ENCODE measurements at regions not wholly inside any gene's neighbourhood (a gene's known extent, or its start where the extent isn't known, plus 50 kb on each side); places are given as distances from the start of the nearest gene placed in this dataset.
"Not testable (repeated sequence)": the region's sequence is repeated elsewhere in the genome, so short reads cannot be mapped to it uniquely, and the experiment has no call there.

DNA sequence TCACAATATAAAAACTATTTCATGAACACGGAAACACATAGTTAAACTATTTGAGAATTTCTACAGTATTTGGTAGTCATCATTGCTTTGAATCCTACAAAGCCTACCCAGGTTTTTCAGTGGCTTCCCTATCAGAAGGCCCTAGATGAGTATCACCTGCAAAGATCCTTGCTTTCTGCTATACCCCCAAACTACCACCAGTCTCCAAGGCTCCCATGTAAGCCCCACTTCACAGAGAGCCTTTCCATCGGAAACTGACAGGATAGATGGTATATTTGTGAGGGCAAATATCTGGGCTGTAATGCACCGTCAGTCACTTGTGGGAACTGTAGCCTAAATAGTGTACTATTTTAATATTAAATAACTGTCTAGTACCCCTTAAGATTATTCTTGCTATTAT lies 674.3 kb downstream of the BRINP3 start:
- no peaks in the 10 kb centered on the region for H3K27me3 ChIP-seq (ENCODE audit: control insufficient read depth, insufficient read depth, low read length)
- no peak overlapping the region for H3K9ac ChIP-seq (ENCODE audit: low read depth, low read length)
- no peaks in the 10 kb centered on the region for H3K36me3 ChIP-seq (ENCODE audit: insufficient read depth, low read length)
- no peaks in the 10 kb centered on the region for H3K9me3 ChIP-seq (replicated peaks; ENCODE audit: low read length)
- no peak overlapping the region for H3K4me2 ChIP-seq (ENCODE audit: low read length)
- H3K4me3 ChIP-seq (ENCODE audit: low read length): no peak overlapping the region
- H3K4me1 ChIP-seq (ENCODE audit: control insufficient read depth, insufficient read depth, low read length): no peaks in the 10 kb centered on the region

DNA sequence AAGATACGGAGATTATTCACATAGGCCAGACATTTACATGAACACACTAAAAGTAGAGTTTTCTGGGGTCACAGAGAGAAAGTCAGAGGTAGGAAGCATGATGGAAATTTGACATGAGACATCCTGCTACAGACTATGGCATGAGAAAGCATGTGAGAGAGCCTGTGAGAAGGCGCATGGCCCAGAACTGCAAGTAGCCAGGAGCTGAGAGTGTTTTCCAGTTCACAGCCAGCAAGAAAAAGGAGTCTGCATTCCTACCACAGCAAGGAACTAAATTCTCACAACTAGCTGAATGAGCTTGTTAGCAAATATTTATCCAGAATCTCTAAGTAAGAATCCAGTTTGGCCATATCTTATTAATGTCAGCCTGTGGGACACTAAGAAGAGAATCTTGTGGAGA lies 673.3 kb downstream of the BRINP3 start:
- H3K4me2 ChIP-seq (ENCODE audit: low read length): no peak overlapping the region
- no peaks in the 10 kb centered on the region for H3K9me3 ChIP-seq (replicated peaks; ENCODE audit: low read length)
- H3K36me3 ChIP-seq (ENCODE audit: insufficient read depth, low read length): no peaks in the 10 kb centered on the region
- H3K9ac ChIP-seq (ENCODE audit: low read depth, low read length): no peak overlapping the region
- no peaks in the 10 kb centered on the region for H3K27me3 ChIP-seq (ENCODE audit: control insufficient read depth, insufficient read depth, low read length)
- H3K4me1 ChIP-seq (ENCODE audit: control insufficient read depth, insufficient read depth, low read length): no peaks in the 10 kb centered on the region
- no peak overlapping the region for H3K4me3 ChIP-seq (ENCODE audit: low read length)

GRCh38 chr1:189805735-189806134 lies 671.9 kb downstream of the BRINP3 start:
- no peaks in the 10 kb centered on the region for H3K36me3 ChIP-seq (ENCODE audit: insufficient read depth, low read length)
- H3K4me2 ChIP-seq (ENCODE audit: low read length): no peak overlapping the region
- no peak overlapping the region for H3K9ac ChIP-seq (ENCODE audit: low read depth, low read length)

DNA sequence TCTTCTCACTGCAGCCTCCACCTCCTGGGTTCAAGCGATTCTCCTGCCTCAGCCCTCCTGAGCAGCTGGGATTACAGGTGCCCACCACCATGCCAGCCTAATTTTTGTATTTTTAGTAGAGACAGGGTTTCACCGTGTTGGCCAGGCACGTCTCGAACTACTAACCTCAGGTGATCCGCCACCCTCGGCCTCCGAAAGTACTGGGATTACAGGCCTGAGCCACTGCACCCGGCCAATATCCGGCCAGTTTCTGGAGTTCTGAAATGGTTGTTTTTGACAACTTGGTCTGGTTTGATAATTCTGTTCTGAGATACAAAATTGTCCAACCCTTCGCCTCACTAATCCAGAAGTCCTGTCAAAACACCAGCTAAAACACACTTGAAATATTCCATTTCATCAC lies 667.0 kb downstream of the BRINP3 start:
- not testable (repeated sequence) for H3K9me3 ChIP-seq (replicated peaks; ENCODE audit: low read length); H3K36me3 ChIP-seq (ENCODE audit: insufficient read depth, low read length); H3K4me1 ChIP-seq (ENCODE audit: control insufficient read depth, insufficient read depth, low read length); H3K4me2 ChIP-seq (ENCODE audit: low read length); H3K27me3 ChIP-seq (ENCODE audit: control insufficient read depth, insufficient read depth, low read length); H3K4me3 ChIP-seq (ENCODE audit: low read length); H3K9ac ChIP-seq (ENCODE audit: low read depth, low read length)

More at GRCh38 chr1:189805735-189806134, 671.9 kb downstream of the BRINP3 start:
- Histone ChIP-seq H3K9me3 (replicated peaks; ENCODE audit: low read length) (no peaks in the 10 kb centered on the region), H3K27me3 (ENCODE audit: control insufficient read depth, insufficient read depth, low read length) (no peaks in the 10 kb centered on the region), H3K4me3 (ENCODE audit: low read length) (no peak overlapping the region), H3K4me1 (ENCODE audit: control insufficient read depth, insufficient read depth, low read length) (no peaks in the 10 kb centered on the region)

DNA sequence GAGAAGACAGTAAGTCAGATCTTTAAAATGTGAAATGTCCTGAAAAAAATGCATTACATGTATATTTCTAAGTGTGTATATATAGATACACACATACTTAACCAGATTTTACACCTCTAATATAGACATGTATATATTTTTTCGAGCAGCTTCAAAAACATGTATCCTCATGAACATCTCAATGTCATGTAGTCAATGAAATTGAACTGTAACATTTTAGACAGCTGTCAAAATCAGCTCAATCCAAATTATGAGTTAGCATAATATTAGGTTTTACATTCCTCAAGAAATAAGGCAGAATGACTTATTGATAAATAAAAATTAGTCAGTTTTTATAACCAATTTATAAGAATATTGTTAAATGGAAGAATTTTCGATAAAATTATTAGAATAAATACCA lies 665.7 kb downstream of the BRINP3 start:
- Histone ChIP-seq H3K27me3 (ENCODE audit: control insufficient read depth, insufficient read depth, low read length) (no peaks in the 10 kb centered on the region), H3K4me3 (ENCODE audit: low read length) (no peak overlapping the region), H3K9ac (ENCODE audit: low read depth, low read length) (no peak overlapping the region), H3K9me3 (replicated peaks; ENCODE audit: low read length) (no peaks in the 10 kb centered on the region), H3K36me3 (ENCODE audit: insufficient read depth, low read length) (no peaks in the 10 kb centered on the region), H3K4me1 (ENCODE audit: control insufficient read depth, insufficient read depth, low read length) (no peaks in the 10 kb centered on the region), H3K4me2 (ENCODE audit: low read length) (no peak overlapping the region)

GRCh38 chr1:189816558-189816957 lies 661.1 kb downstream of the BRINP3 start:
- Histone ChIP-seq H3K9me3 (replicated peaks; ENCODE audit: low read length) (no peaks in the 10 kb centered on the region), H3K4me2 (ENCODE audit: low read length) (no peak overlapping the region), H3K9ac (ENCODE audit: low read depth, low read length) (no peak overlapping the region), H3K4me1 (ENCODE audit: control insufficient read depth, insufficient read depth, low read length) (no peaks in the 10 kb centered on the region), H3K4me3 (ENCODE audit: low read length) (no peak overlapping the region), H3K36me3 (ENCODE audit: insufficient read depth, low read length) (no peaks in the 10 kb centered on the region), H3K27me3 (ENCODE audit: control insufficient read depth, insufficient read depth, low read length) (no peaks in the 10 kb centered on the region)

DNA sequence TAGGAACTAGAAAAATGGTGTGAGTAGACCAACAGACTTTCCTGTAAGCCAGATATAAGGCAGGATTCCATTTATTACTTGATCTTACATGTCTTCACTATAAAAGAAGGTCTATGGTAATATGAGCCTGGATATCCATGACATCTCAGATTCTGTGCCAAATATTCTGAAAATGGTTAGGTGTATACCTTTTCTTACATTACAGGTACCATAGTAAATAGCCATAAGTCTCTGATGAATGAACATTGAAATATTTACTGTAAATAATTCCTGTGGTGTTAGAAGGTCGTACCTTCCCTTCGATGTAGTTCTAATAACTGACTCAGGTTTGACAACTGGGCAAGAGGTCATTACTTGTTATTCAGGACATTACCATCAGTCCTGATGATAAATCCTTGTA lies 657.9 kb downstream of the BRINP3 start:
- Histone ChIP-seq H3K9ac (ENCODE audit: low read depth, low read length) (no peak overlapping the region), H3K4me1 (ENCODE audit: control insufficient read depth, insufficient read depth, low read length) (no peaks in the 10 kb centered on the region), H3K36me3 (ENCODE audit: insufficient read depth, low read length) (no peaks in the 10 kb centered on the region), H3K4me2 (ENCODE audit: low read length) (no peak overlapping the region), H3K4me3 (ENCODE audit: low read length) (no peak overlapping the region), H3K9me3 (replicated peaks; ENCODE audit: low read length) (no peaks in the 10 kb centered on the region), H3K27me3 (ENCODE audit: control insufficient read depth, insufficient read depth, low read length) (no peaks in the 10 kb centered on the region)

- no peak overlapping the region for H3K9ac ChIP-seq (ENCODE audit: low read depth, low read length)
- no peaks in the 10 kb centered on the region for H3K4me1 ChIP-seq (ENCODE audit: control insufficient read depth, insufficient read depth, low read length)
- H3K4me2 ChIP-seq (ENCODE audit: low read length): no peak overlapping the region
- H3K36me3 ChIP-seq (ENCODE audit: insufficient read depth, low read length): no peaks in the 10 kb centered on the region
- no peaks in the 10 kb centered on the region for H3K9me3 ChIP-seq (replicated peaks; ENCODE audit: low read length)
- no peak overlapping the region for H3K4me3 ChIP-seq (ENCODE audit: low read length)
- H3K27me3 ChIP-seq (ENCODE audit: control insufficient read depth, insufficient read depth, low read length): no peaks in the 10 kb centered on the region
These were observed 655.8 kb downstream of the BRINP3 start for GRCh38 chr1:189821833-189822232.

DNA sequence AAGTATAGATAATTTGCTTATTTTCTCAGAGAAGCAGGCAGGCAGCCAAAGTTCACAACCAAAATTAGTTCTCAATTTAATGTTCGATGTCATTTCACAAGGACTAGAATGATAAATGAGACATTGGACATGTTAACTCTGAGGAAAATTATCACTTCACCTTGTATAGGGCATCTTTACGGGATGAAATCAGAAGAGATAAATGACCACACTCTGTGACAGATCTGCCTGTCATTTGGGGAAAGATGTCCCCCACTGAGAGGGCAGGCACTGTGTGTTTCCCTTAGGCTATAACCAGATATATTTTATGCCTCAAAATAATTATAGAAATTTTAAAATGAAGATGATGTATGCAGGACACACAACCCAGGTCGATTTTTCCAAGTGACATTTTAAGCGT lies 642.9 kb downstream of the BRINP3 start:
- Histone ChIP-seq H3K36me3 (ENCODE audit: insufficient read depth, low read length) (no peaks in the 10 kb centered on the region), H3K4me1 (ENCODE audit: control insufficient read depth, insufficient read depth, low read length) (no peaks in the 10 kb centered on the region), H3K27me3 (ENCODE audit: control insufficient read depth, insufficient read depth, low read length) (no peaks in the 10 kb centered on the region), H3K4me3 (ENCODE audit: low read length) (no peak overlapping the region), H3K9ac (ENCODE audit: low read depth, low read length) (no peak overlapping the region), H3K4me2 (ENCODE audit: low read length) (no peak overlapping the region), H3K9me3 (replicated peaks; ENCODE audit: low read length) (no peaks in the 10 kb centered on the region)

DNA sequence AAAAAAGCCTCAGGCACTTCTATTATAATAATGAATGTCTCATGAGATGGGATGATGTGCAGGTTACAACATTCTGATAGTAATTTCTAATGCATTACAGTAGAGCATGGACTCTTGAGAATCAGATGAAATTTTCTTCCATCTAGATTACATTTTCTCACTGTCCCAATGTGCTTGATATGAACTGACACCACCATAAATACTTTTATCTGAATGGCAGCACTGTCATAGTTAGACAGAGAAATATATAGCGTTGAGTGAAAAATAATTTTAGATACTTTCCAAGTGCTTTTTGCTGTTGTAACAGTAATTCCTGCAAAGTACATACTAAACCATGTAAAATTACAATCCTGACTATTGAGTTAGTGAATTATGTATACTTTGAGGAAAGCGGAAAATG lies 630.1 kb downstream of the BRINP3 start:
- Histone ChIP-seq H3K4me2 (ENCODE audit: low read length) (no peak overlapping the region), H3K4me3 (ENCODE audit: low read length) (no peak overlapping the region), H3K9ac (ENCODE audit: low read depth, low read length) (no peak overlapping the region), H3K9me3 (replicated peaks; ENCODE audit: low read length) (no peaks in the 10 kb centered on the region), H3K27me3 (ENCODE audit: control insufficient read depth, insufficient read depth, low read length) (no peaks in the 10 kb centered on the region), H3K36me3 (ENCODE audit: insufficient read depth, low read length) (no peaks in the 10 kb centered on the region), H3K4me1 (ENCODE audit: control insufficient read depth, insufficient read depth, low read length) (no peaks in the 10 kb centered on the region)

DNA sequence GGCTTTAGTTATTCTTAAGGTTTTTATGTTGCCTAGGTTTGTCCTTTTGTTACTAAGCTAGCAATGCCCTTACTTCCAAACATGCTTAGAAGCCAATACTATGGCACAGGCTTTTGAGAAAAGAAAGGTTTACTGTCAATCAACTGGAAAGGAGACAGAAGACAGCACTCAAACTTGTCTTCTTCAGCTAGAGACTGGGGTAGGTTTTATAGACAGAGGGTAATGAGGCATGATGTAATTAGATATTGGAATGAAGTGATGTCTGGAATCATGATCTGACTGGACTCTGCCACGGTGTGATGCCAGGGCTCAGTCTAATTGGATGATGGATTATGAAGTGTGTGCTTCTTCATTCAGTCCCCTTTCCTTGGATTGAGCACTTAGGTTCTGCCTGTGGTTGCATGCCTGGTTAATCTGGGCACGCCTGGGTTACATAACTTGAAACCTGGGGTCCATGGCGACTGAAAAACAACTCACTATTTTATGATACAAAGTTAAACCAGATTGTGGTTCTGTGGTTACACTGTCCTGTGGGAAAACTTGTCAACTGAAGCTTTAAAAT lies 625.8 kb downstream of the BRINP3 start:
- H3K4me3 ChIP-seq (ENCODE audit: low read length): no peak overlapping the region
- H3K4me1 ChIP-seq (ENCODE audit: control insufficient read depth, insufficient read depth, low read length): no peaks in the 10 kb centered on the region
- H3K9me3 ChIP-seq (replicated peaks; ENCODE audit: low read length): no peaks in the 10 kb centered on the region
- H3K9ac ChIP-seq (ENCODE audit: low read depth, low read length): no peak overlapping the region
- no peaks in the 10 kb centered on the region for H3K36me3 ChIP-seq (ENCODE audit: insufficient read depth, low read length)
- no peaks in the 10 kb centered on the region for H3K27me3 ChIP-seq (ENCODE audit: control insufficient read depth, insufficient read depth, low read length)
- no peak overlapping the region for H3K4me2 ChIP-seq (ENCODE audit: low read length)

DNA sequence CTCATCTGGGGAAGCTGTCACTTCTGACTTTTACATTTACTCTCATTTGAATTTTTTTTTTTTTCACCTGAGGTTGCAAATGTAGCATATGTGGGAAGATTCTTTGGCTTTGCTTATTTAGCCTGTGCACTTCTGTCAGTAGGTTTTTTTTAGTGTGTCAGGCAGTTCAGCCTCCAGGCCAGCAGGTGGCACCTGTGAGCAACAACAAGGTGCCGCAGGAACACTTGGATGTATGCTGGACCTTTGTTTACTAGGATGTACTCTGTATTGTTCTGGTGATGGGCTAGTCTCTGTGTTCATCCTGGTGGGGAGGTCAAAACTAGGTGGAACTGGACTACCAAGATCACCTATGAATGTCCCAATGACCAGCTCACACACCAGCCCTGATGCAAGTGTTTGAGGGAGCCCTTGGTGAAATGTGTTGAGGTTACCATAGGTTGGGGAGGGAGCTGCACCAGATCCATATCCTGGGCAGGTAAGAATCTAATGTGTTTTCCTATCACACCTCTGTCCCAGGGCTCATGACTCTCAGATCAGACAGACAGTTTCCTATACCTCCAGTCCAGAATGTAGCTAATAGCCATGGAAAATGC lies 618.2 kb downstream of the BRINP3 start:
- Histone ChIP-seq H3K4me1 (ENCODE audit: control insufficient read depth, insufficient read depth, low read length) (no peaks in the 10 kb centered on the region), H3K9me3 (replicated peaks; ENCODE audit: low read length) (no peaks in the 10 kb centered on the region), H3K36me3 (ENCODE audit: insufficient read depth, low read length) (no peaks in the 10 kb centered on the region), H3K4me2 (ENCODE audit: low read length) (no peak overlapping the region), H3K9ac (ENCODE audit: low read depth, low read length) (no peak overlapping the region), H3K4me3 (ENCODE audit: low read length) (no peak overlapping the region), H3K27me3 (ENCODE audit: control insufficient read depth, insufficient read depth, low read length) (no peaks in the 10 kb centered on the region)
